ENCODE measurements at regions not wholly inside any gene's neighbourhood (a gene's known extent, or its start where the extent isn't known, plus 50 kb on each side); places are given as distances from the start of the nearest gene placed in this dataset.

- Histone ChIP-seq H3K9me3 (replicated peaks in 1 of 2; ENCODE audit: control insufficient read depth in 1 of 2, insufficient read depth in 1 of 2, low read length in 2 of 2) (peaks cover 0 to 17% of the 10 kb centered on the region in 2 donors), H3K27ac (ENCODE audit: low read depth in 1 of 2, low read length in 2 of 2) (no peak overlapping the region), H3K9ac (ENCODE audit: insufficient read depth, low read length, poor library complexity, severe bottlenecking) (no peak overlapping the region), H4K20me1 (ENCODE audit: insufficient read depth, low read length) (no peaks in the 10 kb centered on the region), H2AFZ (ENCODE audit: insufficient read depth, low read depth, low read length, poor library complexity, severe bottlenecking) (no peak overlapping the region), H3K36me3 (replicated peaks in 1 of 2; ENCODE audit: control insufficient read depth in 1 of 2, insufficient read depth in 2 of 2, low read length in 2 of 2) (no peaks in the 10 kb centered on the region), H3K4me2 (replicated peaks; ENCODE audit: extremely low read depth, low read length, poor library complexity, severe bottlenecking) (no peak overlapping the region), H3K79me2 (ENCODE audit: insufficient read depth, low read length) (no peaks in the 10 kb centered on the region), H3K4me1 (ENCODE audit: control insufficient read depth in 1 of 2, insufficient read depth in 2 of 2, low read length in 2 of 2) (no peaks in the 10 kb centered on the region), H3K27me3 (ENCODE audit: control insufficient read depth in 2 of 2, insufficient read depth in 2 of 2, low read length in 2 of 2) (no peaks in the 10 kb centered on the region), H3K4me3 (replicated peaks in 1 of 3; ENCODE audit: low read depth in 2 of 3, low read length in 3 of 3) (no peak overlapping the region)
- WGBS (ENCODE audit: insufficient coverage): 86% methylated on average over 13 of the region's 15 CpGs
- no peak overlapping the region for H3K4me3 Mint-ChIP-seq
- intact Hi-C loops (cut with micrococcal nuclease): no loop called here
- TF ChIP-seq CTCF (IDR thresholded peaks at IDR 0.05): no peak
- no peaks in the 10 kb centered on the region for H3K4me1 Mint-ChIP-seq
- H3K27me3 Mint-ChIP-seq (ENCODE audit: low read depth in 3 of 3): no peaks in the 10 kb centered on the region
- DNase-seq: no peak
- H3K36me3 Mint-ChIP-seq: no peaks in the 10 kb centered on the region
- H3K27ac Mint-ChIP-seq: no peak overlapping the region
- H3K9me3 Mint-ChIP-seq: peaks cover 2 to 13% (median 9%) of the 10 kb centered on the region in 7 donors
These were observed 243.9 kb upstream of the ATXN7L3B start for GRCh38 chr12:74293689-74294131.

GRCh38 chr12:74317078-74317601 lies 220.5 kb upstream of the ATXN7L3B start:
- H4K20me1 ChIP-seq (ENCODE audit: insufficient read depth, low read length): no peaks in the 10 kb centered on the region
- Mint-ChIP-seq H3K36me3 (no peaks in the 10 kb centered on the region), H3K9me3 (no peaks in the 10 kb centered on the region), H3K27me3 (ENCODE audit: low read depth in 3 of 3) (peaks cover 0 to 2% (median 0%) of the 10 kb centered on the region in 3 donors), H3K4me3 (no peak overlapping the region), H3K4me1 (no peaks in the 10 kb centered on the region), H3K27ac (no peak overlapping the region)
- H3K4me2 ChIP-seq (replicated peaks; ENCODE audit: extremely low read depth, low read length, poor library complexity, severe bottlenecking): no peak overlapping the region
- no peaks in the 10 kb centered on the region for H3K79me2 ChIP-seq (ENCODE audit: insufficient read depth, low read length)
- H3K27me3 ChIP-seq (ENCODE audit: control insufficient read depth in 2 of 2, insufficient read depth in 2 of 2, low read length in 2 of 2): no peaks in the 10 kb centered on the region
- 20% methylated on average over 1 of the region's 2 CpGs for WGBS (ENCODE audit: insufficient coverage)
- intact Hi-C loops (cut with micrococcal nuclease): no loop called here
- no peaks in the 10 kb centered on the region for H3K36me3 ChIP-seq (replicated peaks in 1 of 2; ENCODE audit: control insufficient read depth in 1 of 2, insufficient read depth in 2 of 2, low read length in 2 of 2)
- TF ChIP-seq CTCF (IDR thresholded peaks at IDR 0.05): no peak
- no peaks in the 10 kb centered on the region for H3K4me1 ChIP-seq (ENCODE audit: control insufficient read depth in 1 of 2, insufficient read depth in 2 of 2, low read length in 2 of 2)
- H3K9me3 ChIP-seq (replicated peaks in 1 of 2; ENCODE audit: control insufficient read depth in 1 of 2, insufficient read depth in 1 of 2, low read length in 2 of 2): no peaks in the 10 kb centered on the region
- H2AFZ ChIP-seq (ENCODE audit: insufficient read depth, low read depth, low read length, poor library complexity, severe bottlenecking): no peak overlapping the region
- H3K27ac ChIP-seq (ENCODE audit: low read depth in 1 of 2, low read length in 2 of 2): no peak overlapping the region
- no peak for DNase-seq
- no peak overlapping the region for H3K4me3 ChIP-seq (replicated peaks in 1 of 3; ENCODE audit: low read depth in 2 of 3, low read length in 3 of 3)
- H3K9ac ChIP-seq (ENCODE audit: insufficient read depth, low read length, poor library complexity, severe bottlenecking): no peak overlapping the region

All from CD14-positive monocyte (primary cell).